ENCODE measurements at regions not wholly inside any gene's neighbourhood (a gene's known extent, or its start where the extent isn't known, plus 50 kb on each side); places are given as distances from the start of the nearest gene placed in this dataset.

DNA sequence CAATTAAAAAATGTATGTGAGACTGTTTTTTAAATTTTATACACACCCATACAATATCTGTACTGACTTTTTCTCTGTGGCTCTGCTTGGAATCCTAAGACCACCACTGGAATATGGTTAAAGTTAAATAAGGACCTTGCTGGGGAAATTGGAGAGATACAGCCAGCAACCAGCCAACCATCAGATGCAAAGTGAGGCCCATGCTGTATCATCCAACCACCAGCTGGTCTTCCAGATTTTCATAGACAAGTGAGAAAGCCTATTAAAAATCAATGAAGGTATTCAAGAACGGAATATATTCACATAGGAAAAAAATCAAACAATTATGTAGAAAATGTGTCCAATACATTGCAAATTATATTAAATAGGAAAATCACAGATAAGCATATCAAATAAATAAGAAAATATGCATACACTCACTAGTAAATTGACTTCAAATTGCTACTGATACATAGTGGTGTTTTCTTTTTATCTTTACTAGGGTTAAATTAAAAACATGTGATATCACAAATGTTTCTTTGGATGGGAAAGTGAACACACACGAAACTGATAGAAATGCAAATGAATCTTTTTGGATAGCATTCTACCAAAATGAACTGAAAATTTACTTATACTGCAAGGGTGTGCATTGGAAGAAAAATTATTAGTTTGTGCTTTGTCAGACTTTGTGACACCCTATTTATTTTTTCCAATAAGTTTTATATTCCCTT is 1486.3 kb downstream of the BRINP3 start:
- TF ChIP-seq, protein P1, sequence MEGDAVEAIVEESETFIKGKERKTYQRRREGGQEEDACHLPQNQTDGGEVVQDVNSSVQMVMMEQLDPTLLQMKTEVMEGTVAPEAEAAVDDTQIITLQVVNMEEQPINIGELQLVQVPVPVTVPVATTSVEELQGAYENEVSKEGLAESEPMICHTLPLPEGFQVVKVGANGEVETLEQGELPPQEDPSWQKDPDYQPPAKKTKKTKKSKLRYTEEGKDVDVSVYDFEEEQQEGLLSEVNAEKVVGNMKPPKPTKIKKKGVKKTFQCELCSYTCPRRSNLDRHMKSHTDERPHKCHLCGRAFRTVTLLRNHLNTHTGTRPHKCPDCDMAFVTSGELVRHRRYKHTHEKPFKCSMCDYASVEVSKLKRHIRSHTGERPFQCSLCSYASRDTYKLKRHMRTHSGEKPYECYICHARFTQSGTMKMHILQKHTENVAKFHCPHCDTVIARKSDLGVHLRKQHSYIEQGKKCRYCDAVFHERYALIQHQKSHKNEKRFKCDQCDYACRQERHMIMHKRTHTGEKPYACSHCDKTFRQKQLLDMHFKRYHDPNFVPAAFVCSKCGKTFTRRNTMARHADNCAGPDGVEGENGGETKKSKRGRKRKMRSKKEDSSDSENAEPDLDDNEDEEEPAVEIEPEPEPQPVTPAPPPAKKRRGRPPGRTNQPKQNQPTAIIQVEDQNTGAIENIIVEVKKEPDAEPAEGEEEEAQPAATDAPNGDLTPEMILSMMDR (IDR thresholded peaks at IDR 0.05): no peak
- ATAC-seq (ENCODE audit: low FRiP score) (no peak), DNase-seq (ENCODE audit: low spot score) (no peak)

- ATAC-seq (ENCODE audit: low FRiP score) (no peak), DNase-seq (ENCODE audit: low spot score) (no peak)
- TF ChIP-seq, protein P1 (IDR thresholded peaks at IDR 0.05): no peak
Measured at GRCh38 chr1:189007824-189008223, 1469.8 kb downstream of the BRINP3 start.

- DNase-seq (ENCODE audit: low spot score): no peak
- no peak for ATAC-seq (ENCODE audit: low FRiP score)
- TF ChIP-seq, protein P1 (IDR thresholded peaks at IDR 0.05): no peak
Measured at GRCh38 chr1:189021577-189021976, 1456.1 kb downstream of the BRINP3 start.

GRCh38 chr1:189022015-189022414 is 1455.6 kb downstream of the BRINP3 start:
- DNase-seq (ENCODE audit: low spot score) (no peak), ATAC-seq (ENCODE audit: low FRiP score) (no peak)

DNA sequence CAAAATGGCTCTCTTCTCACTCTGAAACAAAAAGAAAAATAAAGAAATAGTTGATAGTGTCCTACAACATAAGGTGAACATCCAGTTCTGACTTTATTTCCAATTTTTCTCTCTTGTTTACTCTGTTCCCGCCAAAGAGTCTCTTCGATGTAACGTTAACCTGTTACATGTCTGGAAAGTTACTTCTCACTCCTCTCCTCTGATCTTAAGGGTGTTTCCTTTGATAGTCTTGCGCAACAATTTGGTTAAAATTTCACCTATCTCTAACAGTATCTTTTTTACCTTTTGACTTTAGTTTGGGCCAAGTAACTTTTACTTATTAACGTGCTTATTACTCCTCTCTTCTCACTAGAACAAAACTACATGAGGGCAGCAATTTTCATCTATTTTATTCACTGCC is 1450.2 kb downstream of the BRINP3 start:
- no peak for ATAC-seq (ENCODE audit: low FRiP score)

More at GRCh38 chr1:189022015-189022414, 1455.6 kb downstream of the BRINP3 start:
- TF ChIP-seq, protein P1 (IDR thresholded peaks at IDR 0.05): no peak

DNA sequence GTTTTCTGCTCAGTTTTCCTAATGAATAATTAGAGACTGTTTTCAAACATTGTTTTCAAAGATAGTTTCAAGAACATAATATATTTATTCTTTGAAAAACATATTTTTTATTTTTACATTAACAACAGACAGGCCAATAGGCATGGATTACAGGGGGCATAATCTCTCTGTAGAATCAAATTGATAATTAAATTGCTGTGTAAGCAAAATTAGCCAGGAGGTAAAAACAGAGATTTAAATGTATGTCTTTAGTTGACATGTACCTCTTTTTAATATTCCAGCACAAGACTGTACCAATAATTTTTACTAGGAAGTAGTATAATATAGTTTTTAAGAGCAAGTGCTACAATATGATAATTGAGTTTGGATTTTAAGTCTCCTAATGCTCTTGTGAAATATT is 1444.5 kb downstream of the BRINP3 start:
- ATAC-seq (ENCODE audit: low FRiP score) (no peak), DNase-seq (ENCODE audit: low spot score) (no peak)
- TF ChIP-seq, protein P1 (IDR thresholded peaks at IDR 0.05): no peak

More for the DNA sequence above, 1450.2 kb downstream of the BRINP3 start:
- no peak for DNase-seq (ENCODE audit: low spot score)
- TF ChIP-seq, protein P1 (IDR thresholded peaks at IDR 0.05): no peak

DNA sequence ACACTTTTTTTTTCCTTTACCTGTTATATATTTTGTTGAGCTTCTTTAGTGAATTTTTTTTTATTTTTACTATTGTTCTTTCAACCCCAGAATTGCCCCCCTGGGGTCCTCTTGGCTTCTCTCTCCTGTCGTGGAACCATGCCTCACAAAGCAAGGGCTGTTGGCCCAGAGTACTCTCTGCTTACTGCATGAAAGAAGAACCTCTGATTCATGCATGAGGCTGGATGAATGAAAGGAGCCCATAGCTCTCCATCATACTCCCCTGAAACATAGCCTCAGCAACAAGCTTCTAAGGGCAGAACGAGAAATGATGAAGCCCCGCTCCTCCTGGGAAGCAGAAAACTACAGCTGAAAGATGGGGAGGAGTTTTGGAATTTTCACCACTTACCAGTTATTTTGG is 1441.0 kb downstream of the BRINP3 start:
- TF ChIP-seq, protein P1 (IDR thresholded peaks at IDR 0.05): no peak
- DNase-seq (ENCODE audit: low spot score): no peak
- ATAC-seq (ENCODE audit: low FRiP score): no peak

Measured in omental fat pad (tissue), 3 donors.